Transverse colon (tissue), 4 donors: ENCODE measurements at regions not wholly inside any gene's neighbourhood (a gene's known extent, or its start where the extent isn't known, plus 50 kb on each side); places are given as distances from the start of the nearest gene placed in this dataset.

Experiments
- EP300 ChIP-seq: sonication (generic); formaldehyde crosslinking; IDR thresholded peaks from one replicate; pipeline ENCODE4 v1.6.1; 2017; ENCODE audit warnings: antibody characterized with exemption, low read depth
- POLR2A ChIP-seq: fragments of 450-650 bp; IDR thresholded peaks from one replicate; pipeline ENCODE4 v1.6.1; 2016; ENCODE audit warnings: antibody characterized with exemption, mild to moderate bottlenecking, moderate library complexity
- POLR2AphosphoS5 ChIP-seq, 3 donors: sonication (generic); formaldehyde crosslinking; IDR thresholded peaks; one replicate each; pipeline ENCODE4 v1.6.1; 2016; ENCODE audit warnings: antibody characterized with exemption in 3 of 3
- TF ChIP-seq, protein P1 (sequence below), 5 experiments: fragments of 200-600 bp in 3 of 5; fragments of 450-650 bp in 2 of 5; sonication (generic) in 3 of 5; IDR thresholded peaks; 1 replicate in 2 of 5; 2 replicates in 3 of 5; pipeline ENCODE4 v1.5.1; 2016 to 2017; ENCODE audit warnings: antibody characterized with exemption in 5 of 5, inconsistent platforms in 3 of 5, mild to moderate bottlenecking in 2 of 5, moderate library complexity in 1 of 5

DNA sequence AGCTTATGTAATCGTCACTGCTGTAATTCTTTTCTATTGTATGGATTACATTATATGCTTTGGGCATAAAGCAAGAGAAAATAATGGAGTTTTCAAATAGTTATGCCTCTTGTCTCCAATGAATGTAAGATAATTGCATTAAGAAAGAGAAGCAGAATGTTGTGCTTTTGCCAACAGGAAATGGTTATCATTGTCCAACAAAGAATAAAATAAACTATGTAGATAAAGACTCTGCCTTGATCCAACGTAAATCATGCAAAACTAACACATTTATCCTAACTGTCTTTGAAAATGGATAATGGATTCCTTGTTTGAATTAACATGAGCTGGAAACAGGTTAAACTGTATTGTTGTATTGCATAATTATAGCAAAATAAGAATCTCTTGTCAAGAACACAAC lies 1709.0 kb downstream of the PCDH7 start:
- TF ChIP-seq, protein P1, sequence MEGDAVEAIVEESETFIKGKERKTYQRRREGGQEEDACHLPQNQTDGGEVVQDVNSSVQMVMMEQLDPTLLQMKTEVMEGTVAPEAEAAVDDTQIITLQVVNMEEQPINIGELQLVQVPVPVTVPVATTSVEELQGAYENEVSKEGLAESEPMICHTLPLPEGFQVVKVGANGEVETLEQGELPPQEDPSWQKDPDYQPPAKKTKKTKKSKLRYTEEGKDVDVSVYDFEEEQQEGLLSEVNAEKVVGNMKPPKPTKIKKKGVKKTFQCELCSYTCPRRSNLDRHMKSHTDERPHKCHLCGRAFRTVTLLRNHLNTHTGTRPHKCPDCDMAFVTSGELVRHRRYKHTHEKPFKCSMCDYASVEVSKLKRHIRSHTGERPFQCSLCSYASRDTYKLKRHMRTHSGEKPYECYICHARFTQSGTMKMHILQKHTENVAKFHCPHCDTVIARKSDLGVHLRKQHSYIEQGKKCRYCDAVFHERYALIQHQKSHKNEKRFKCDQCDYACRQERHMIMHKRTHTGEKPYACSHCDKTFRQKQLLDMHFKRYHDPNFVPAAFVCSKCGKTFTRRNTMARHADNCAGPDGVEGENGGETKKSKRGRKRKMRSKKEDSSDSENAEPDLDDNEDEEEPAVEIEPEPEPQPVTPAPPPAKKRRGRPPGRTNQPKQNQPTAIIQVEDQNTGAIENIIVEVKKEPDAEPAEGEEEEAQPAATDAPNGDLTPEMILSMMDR (IDR thresholded peaks at IDR 0.05), result no peak
- TF ChIP-seq POLR2A (no peak), EP300 (no peak), POLR2AphosphoS5 (IDR thresholded peaks at IDR 0.05) (no peak)
